Adipocyte (in vitro differentiated cells): ENCODE measurements at regions not wholly inside any gene's neighbourhood (a gene's known extent, or its start where the extent isn't known, plus 50 kb on each side); places are given as distances from the start of the nearest gene placed in this dataset.

Experiments
- DNase-seq: peaks from one replicate; pipeline ENCODE4 v3.0.0-alpha.2; 2015; ENCODE audit warnings: low read depth
- H3K27me3 ChIP-seq: replicated peaks from 2 replicates; pipeline ENCODE4 v1.7.0; 2013; ENCODE audit warnings: mild to moderate bottlenecking, low read length, moderate library complexity; ENCODE audit not compliant: control insufficient read depth, insufficient read depth
- H3K36me3 ChIP-seq: 2 replicates; pipeline ENCODE4 v1.7.0; 2013; ENCODE audit warnings: low read length, mild to moderate bottlenecking, moderate library complexity; ENCODE audit not compliant: control insufficient read depth, insufficient read depth, severe bottlenecking
- H3K4me1 ChIP-seq: 2 replicates; pipeline ENCODE4 v1.7.0; 2013; ENCODE audit warnings: mild to moderate bottlenecking, low read length, moderate library complexity; ENCODE audit not compliant: control insufficient read depth, insufficient read depth
- H3K4me3 ChIP-seq: 2 replicates; pipeline ENCODE4 v1.7.0; 2013; ENCODE audit warnings: mild to moderate bottlenecking, low read length, moderate library complexity
- H3K9ac ChIP-seq: 2 replicates; pipeline ENCODE4 v1.7.0; 2013; ENCODE audit warnings: mild to moderate bottlenecking, low read length, moderate library complexity
- H3K9me3 ChIP-seq: 2 replicates; pipeline ENCODE4 v1.7.0; 2013; ENCODE audit warnings: mild to moderate bottlenecking, low read length, moderate library complexity; ENCODE audit not compliant: control insufficient read depth

DNA sequence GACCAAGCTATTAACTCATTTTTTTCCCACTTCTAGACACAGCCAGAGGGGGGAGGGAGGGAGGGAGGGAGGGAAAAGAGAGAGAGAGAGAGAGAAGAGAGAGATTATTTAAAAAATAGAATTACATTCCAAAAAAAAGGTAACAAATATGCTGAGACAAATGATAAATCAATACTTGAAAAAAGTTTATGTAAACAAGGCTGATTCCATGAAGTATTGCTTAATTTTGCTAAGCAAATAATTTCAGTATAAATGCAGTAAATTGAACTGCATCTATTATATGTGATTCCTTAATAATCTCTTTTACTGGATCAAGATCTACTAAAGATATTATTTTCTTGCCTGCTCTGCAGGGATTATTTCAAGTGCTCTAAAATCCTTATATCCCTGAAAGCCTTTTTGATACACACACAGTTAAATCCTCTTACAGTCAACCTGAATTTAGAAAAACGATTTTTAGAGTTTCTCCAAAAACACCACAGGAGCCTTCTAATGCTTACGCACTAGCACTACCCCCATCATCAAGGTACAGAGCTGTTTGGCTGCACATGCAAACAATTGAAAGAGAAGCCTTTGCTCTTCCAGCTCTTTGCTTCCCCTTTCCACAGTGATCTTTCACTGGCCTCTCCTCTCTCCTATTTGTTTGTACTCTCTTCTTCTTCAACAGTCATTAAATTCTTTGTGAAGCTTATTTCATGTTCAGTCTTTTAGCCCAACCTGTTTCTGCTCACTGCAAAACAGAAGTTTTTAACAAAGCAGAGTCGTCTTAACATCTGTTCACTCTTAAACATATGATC is 426.3 kb upstream of the FAM241A start:
- no peaks in the 10 kb centered on the region for H3K27me3 ChIP-seq
- no peak overlapping the region for H3K4me3 ChIP-seq
- no peak overlapping the region for H3K9ac ChIP-seq
- no peaks in the 10 kb centered on the region for H3K4me1 ChIP-seq
- no peaks in the 10 kb centered on the region for H3K9me3 ChIP-seq
- H3K36me3 ChIP-seq, result no peaks in the 10 kb centered on the region
- DNase-seq, result no peak

DNA sequence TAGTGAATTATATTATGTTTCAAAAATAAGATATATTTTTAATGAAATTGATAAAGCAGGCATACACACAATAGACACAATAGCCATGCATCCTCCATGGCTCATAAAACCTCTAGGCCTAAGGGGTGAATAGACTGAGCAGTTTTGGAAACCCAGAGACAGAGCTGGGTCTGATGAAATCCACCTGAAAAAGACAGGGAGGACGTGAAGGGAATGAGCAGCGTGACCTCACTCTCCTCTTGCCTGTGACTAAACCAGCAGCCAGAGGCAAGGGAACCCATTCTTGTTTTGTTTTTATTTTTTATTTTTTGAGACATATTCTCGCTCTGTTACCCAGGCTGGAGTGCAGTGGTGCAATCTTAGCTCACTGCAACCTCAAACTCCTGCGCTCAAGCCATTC is 424.4 kb upstream of the FAM241A start:
- DNase-seq, result no peak
- Histone ChIP-seq H3K27me3 (no peaks in the 10 kb centered on the region), H3K36me3 (no peaks in the 10 kb centered on the region), H3K9me3 (no peaks in the 10 kb centered on the region), H3K4me1 (no peaks in the 10 kb centered on the region), H3K9ac (no peak overlapping the region), H3K4me3 (no peak overlapping the region)

DNA sequence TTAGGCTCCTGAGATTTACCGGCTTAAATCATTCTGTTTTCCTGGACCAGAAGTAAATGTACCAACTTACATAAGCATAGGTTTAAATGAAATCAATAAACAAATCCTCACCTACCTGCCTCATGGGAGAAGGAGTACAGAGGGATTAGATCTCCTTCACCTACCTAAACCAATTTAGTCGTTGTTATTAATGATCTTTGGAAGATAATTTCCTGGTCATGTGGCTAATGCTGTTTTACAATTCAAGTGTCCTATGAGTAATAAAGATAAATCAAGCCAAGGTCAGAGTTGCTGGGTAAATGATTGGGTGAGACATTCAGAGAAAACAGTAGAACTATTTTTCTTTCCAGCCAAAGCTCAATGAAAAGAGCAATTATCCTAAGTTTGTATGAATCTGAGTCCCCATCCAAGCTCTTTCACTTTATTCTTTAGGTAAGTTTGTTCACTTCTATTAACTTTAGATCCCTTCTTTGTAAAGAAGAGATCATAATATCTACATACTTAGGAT is 423.0 kb upstream of the FAM241A start:
- no peak for DNase-seq

DNA sequence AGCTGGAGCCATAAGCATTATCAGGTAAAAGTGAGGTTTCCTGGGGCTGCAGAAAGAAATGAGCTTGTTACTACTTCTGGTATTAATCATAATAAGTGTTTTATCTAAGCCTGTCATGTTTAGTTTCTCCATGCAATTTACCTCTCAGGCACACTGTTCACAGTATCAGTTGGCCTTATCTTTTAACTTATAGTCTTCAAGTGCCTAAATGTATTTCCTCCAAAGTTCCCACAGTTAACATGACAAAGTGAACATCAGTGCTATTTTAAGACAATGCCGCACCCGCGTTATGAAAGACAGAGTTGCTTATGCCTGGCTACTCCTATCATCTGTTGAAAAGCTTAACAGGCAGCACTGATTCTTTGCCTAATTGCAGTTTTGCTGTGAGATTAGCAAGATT is 408.7 kb upstream of the FAM241A start:
- Histone ChIP-seq H3K4me3 (no peak overlapping the region), H3K36me3 (no peaks in the 10 kb centered on the region), H3K4me1 (no peaks in the 10 kb centered on the region), H3K27me3 (no peaks in the 10 kb centered on the region), H3K9ac (no peak overlapping the region), H3K9me3 (no peaks in the 10 kb centered on the region)
- DNase-seq, result no peak

More for the DNA sequence above, 423.0 kb upstream of the FAM241A start:
- Histone ChIP-seq H3K36me3 (no peaks in the 10 kb centered on the region), H3K9ac (no peak overlapping the region), H3K27me3 (no peaks in the 10 kb centered on the region), H3K9me3 (no peaks in the 10 kb centered on the region), H3K4me1 (no peaks in the 10 kb centered on the region), H3K4me3 (no peak overlapping the region)

DNA sequence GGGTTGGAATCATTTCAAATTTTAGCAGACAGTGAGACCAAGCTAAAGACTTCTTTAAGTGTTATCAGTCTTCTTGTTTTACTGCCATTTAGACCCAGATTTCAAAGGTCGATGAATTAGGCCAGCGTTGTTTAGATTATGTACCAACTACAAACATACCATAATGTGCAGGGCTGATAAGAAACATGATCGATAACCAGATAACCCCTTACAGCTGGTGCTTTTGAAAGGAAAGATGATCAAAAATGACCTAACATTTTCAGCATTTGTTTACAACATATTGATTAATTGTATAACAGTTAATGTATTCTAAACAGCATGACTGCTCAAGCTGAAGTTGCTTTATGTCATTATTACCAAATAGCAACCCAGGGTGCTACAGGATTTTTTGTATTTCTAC is 400.4 kb upstream of the FAM241A start:
- Histone ChIP-seq H3K4me3 (no peak overlapping the region), H3K9me3 (no peaks in the 10 kb centered on the region), H3K4me1 (no peaks in the 10 kb centered on the region), H3K9ac (no peak overlapping the region), H3K27me3 (no peaks in the 10 kb centered on the region), H3K36me3 (no peaks in the 10 kb centered on the region)
- no peak for DNase-seq

DNA sequence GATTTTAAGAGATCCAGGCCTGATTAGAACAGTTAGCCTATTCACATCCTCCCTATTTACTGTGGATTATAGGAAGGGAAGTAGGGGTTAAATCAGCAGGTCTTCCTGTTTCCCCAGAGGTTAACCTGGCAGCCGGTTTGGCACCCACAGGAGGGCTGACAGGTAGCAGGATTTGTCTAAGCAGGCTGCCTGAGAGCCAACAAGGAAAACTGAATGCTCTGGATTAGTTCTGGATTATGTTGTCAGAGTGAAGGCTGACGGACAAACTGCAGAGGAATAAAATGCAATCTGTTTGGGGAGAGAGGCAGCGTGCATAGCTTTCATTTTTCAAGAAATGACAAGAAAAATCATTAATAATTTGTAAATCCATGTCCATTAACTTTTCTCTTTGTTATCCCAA is 397.1 kb upstream of the FAM241A start:
- Histone ChIP-seq H3K36me3 (no peaks in the 10 kb centered on the region), H3K9ac (no peak overlapping the region), H3K9me3 (no peaks in the 10 kb centered on the region), H3K4me3 (no peak overlapping the region), H3K4me1 (no peaks in the 10 kb centered on the region), H3K27me3 (no peaks in the 10 kb centered on the region)
- DNase-seq, result no peak

DNA sequence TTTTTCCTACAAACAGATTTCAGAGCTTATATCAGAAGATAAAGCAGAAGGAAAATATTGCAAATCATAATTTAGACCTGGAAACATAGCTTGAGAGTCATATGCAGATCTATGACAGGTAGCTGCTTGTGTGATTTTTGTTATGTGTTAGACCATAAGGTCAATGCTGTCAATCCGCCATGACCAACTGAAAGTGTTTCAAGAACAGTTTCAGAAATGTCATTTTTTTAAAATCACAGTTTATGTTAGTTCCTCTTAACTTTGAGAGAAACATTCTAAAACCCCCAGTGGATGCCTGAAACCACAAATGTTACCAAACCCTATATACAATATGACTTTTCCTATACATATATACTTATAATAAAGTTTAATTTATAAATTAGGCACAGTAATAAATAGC is 391.3 kb upstream of the FAM241A start:
- Histone ChIP-seq H3K9ac (no peak overlapping the region), H3K27me3 (no peaks in the 10 kb centered on the region), H3K9me3 (no peaks in the 10 kb centered on the region), H3K4me1 (no peaks in the 10 kb centered on the region), H3K4me3 (no peak overlapping the region), H3K36me3 (no peaks in the 10 kb centered on the region)
- no peak for DNase-seq

DNA sequence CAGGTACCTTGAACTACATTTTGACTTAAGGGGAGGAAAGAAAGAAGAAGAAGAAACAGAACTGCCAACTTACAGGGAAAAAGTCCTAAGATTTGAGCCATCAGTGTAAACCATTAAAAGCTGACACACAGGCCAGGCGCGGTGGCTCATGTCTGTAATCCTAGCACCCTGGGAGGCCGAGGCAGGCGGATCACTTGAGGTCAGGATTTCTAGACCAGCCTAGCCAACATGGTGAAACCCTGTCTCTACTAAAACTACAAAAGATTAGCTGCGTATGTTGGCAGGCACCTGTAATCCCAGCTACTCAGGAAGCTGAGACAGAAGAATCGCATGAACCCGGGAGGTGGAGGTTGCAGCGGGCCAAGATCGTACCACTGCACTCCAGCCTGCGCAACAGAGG is 389.7 kb upstream of the FAM241A start:
- no peak overlapping the region for H3K4me3 ChIP-seq
- no peak overlapping the region for H3K9ac ChIP-seq
- no peaks in the 10 kb centered on the region for H3K36me3 ChIP-seq

DNA sequence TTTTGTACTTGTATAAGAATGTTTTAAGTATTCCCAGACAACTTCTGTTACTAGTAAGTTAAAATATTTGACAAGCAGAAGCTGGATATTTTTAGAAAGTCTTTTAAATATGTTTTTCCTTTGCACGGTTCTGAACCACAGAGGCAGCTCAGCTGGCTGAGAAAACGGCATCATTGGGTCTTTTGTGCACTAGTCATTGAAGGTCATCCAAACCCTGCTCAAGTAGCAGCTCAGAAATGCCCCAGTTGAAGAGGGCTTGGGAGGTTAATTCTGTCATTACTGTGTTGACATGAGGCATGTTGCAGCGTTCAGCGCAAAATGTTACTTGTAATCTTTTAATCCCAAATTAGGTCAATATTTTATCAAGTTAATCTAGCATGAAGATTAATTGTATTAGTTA is 383.7 kb upstream of the FAM241A start:
- Histone ChIP-seq H3K27me3 (no peaks in the 10 kb centered on the region), H3K36me3 (no peaks in the 10 kb centered on the region), H3K4me1 (no peaks in the 10 kb centered on the region), H3K4me3 (no peak overlapping the region), H3K9ac (no peak overlapping the region), H3K9me3 (no peaks in the 10 kb centered on the region)
- DNase-seq, result no peak

More for the DNA sequence above, 389.7 kb upstream of the FAM241A start:
- DNase-seq, result no peak
- Histone ChIP-seq H3K9me3 (no peaks in the 10 kb centered on the region), H3K27me3 (no peaks in the 10 kb centered on the region), H3K4me1 (no peaks in the 10 kb centered on the region)

DNA sequence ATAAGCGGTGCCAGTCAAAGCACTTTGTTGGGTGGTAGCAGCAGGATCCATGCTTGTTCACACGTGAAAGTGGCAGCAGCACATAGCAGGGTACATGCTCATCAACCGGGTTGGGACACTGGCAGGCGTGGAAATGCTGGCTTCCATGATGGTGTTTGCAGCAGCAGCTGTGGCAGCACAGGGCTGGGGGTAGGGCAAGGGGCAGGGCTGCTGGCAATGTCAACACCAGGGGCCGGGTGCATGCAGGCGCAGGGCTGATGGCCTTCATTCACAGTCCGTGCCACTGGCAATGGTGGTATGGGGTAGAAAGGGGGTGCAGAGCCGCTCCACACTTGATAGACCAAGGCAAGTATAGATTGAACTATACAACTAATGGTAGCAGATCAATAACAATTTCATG is 374.7 kb upstream of the FAM241A start:
- H3K27me3 ChIP-seq, result no peaks in the 10 kb centered on the region

DNA sequence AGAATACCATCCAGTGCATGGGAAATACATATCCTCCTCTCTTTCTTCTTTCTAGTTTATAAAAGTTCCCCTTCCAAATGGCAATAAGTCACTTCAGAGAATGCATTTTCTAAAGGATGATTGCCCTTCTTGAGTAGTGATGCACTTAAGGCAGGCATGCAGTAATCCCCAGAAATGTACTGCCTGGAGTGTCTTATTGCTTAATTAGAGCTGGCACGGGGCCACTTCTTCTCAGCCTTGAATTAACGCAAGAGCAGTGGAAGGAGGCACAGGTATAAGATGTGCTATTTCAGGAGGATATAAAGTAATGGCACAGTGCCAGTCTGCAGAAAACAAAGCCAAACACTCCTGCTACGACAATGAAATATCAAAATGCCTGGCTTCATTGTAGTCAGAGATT is 371.4 kb upstream of the FAM241A start:
- H3K4me3 ChIP-seq, result no peak overlapping the region
- H3K27me3 ChIP-seq, result no peaks in the 10 kb centered on the region
- peaks cover 6% of the 10 kb centered on the region for H3K9me3 ChIP-seq
- no peak overlapping the region for H3K9ac ChIP-seq
- H3K36me3 ChIP-seq, result no peaks in the 10 kb centered on the region
- peak; percentile 7 for DNase-seq
- no peaks in the 10 kb centered on the region for H3K4me1 ChIP-seq

More for the DNA sequence above, 374.7 kb upstream of the FAM241A start:
- H3K9me3 ChIP-seq, result peaks cover 13% of the 10 kb centered on the region
- no peaks in the 10 kb centered on the region for H3K36me3 ChIP-seq
- no peak overlapping the region for H3K9ac ChIP-seq
- no peak for DNase-seq
- H3K4me1 ChIP-seq, result no peaks in the 10 kb centered on the region
- H3K4me3 ChIP-seq, result no peak overlapping the region
